Adrenal gland (tissue), 5 donors: ENCODE measurements at regions not wholly inside any gene's neighbourhood (a gene's known extent, or its start where the extent isn't known, plus 50 kb on each side); places are given as distances from the start of the nearest gene placed in this dataset.

ENCODE experiments used
- CTCF ChIP-seq, 6 experiments: fragments of 450-650 bp in 4 of 6; fragments of 200-600 bp in 2 of 6; sonication (generic) in 1 of 6; IDR thresholded peaks; 1 replicate in 5 of 6; 2 replicates in 1 of 6; pipeline versions ENCODE4 v1.5.1 to v1.8.0; 2016 to 2021; ENCODE audit warnings: antibody characterized with exemption in 6 of 6, mild to moderate bottlenecking in 2 of 6, moderate library complexity in 1 of 6
- POLR2A ChIP-seq, 2 donors: fragments of 450-650 bp; IDR thresholded peaks; one replicate each; pipeline ENCODE4 v1.6.1; 2017; ENCODE audit warnings: antibody characterized with exemption in 2 of 2, mild to moderate bottlenecking in 2 of 2, moderate library complexity in 1 of 2
- donor health status: DM: no; HTN: no; CAD: no.

- TF ChIP-seq POLR2A (IDR thresholded peaks at IDR 0.05) (no peak), CTCF (IDR thresholded peaks at IDR 0.05) (no peak)
These were observed 201.2 kb upstream of the MYLIP start for GRCh38 chr6:15927531-15928225.
